SK-N-SH (cell line): ENCODE measurements at regions not wholly inside any gene's neighbourhood (a gene's known extent, or its start where the extent isn't known, plus 50 kb on each side); places are given as distances from the start of the nearest gene placed in this dataset.

ENCODE experiments used
- CTCF ChIA-PET: fragments of 300-600, 350-600 bp; formaldehyde crosslinking; extraction: SDS; loops from one replicate; lab custom pipeline; 2021; lab: Yijun Ruan, JAX
- POLR2A ChIA-PET: fragments of 350-600 bp; sonication (Branson Sonifier 250); formaldehyde crosslinking; extraction: SDS; loops from one replicate; lab custom pipeline; 2020; ENCODE audit warnings: antibody characterized with exemption, inconsistent platforms; lab: Yijun Ruan, JAX
- DNase-seq: peaks from one replicate; pipeline ENCODE4 v3.0.0; 2012
- H2AFZ ChIP-seq: fragments of 200-600 bp; sonication (generic); 2 replicates; pipeline ENCODE4 v1.8.1; 2016; ENCODE audit warnings: antibody characterized with exemption, mild to moderate bottlenecking, low read depth
- H3F3A ChIP-seq: fragments of 200-600 bp; sonication (generic); replicated peaks from 2 replicates; pipeline ENCODE3; 2016; ENCODE audit warnings: antibody characterized with exemption, mild to moderate bottlenecking; ENCODE audit not compliant: insufficient read depth
- H3K27ac ChIP-seq, 2 experiments: fragments of 200-500 bp in 1 of 2; fragments of 200-600 bp in 1 of 2; sonication (Bioruptor generic) in 1 of 2; sonication (generic), shearing (Covaris generic) in 1 of 2; 2 replicates each; pipeline versions ENCODE4 v1.5.1 to v1.6.1; 2014 to 2016; ENCODE audit warnings: low read depth in 2 of 2, inconsistent platforms in 1 of 2, low read length in 1 of 2, mild to moderate bottlenecking in 1 of 2, mixed read lengths in 1 of 2
- H3K27me3 ChIP-seq: fragments of 200-600 bp; sonication (generic), shearing (Covaris generic); 2 replicates; pipeline ENCODE4 v1.6.1; 2016; ENCODE audit warnings: mixed run types; ENCODE audit not compliant: insufficient read depth
- H3K36me3 ChIP-seq, 2 experiments: fragments of 200-500 bp in 1 of 2; fragments of 200-600 bp in 1 of 2; sonication (Bioruptor generic) in 1 of 2; sonication (generic) in 1 of 2; replicated peaks in 1 of 2; 2 replicates each; pipeline versions ENCODE3 to v1.5.1; 2014 to 2016; ENCODE audit warnings: low read length in 1 of 2, mild to moderate bottlenecking in 1 of 2; ENCODE audit not compliant: insufficient read depth in 2 of 2, control insufficient read depth in 1 of 2
- H3K4me1 ChIP-seq, 2 experiments: fragments of 200-500 bp in 1 of 2; fragments of 200-600 bp in 1 of 2; sonication (Bioruptor generic) in 1 of 2; sonication (generic), shearing (Covaris generic) in 1 of 2; 2 replicates each; pipeline versions ENCODE4 v1.5.1 to v1.6.1; 2014 to 2016; ENCODE audit warnings: low read depth in 1 of 2, low read length in 1 of 2, mixed run types in 1 of 2; ENCODE audit not compliant: insufficient read depth in 2 of 2, control insufficient read depth in 1 of 2
- H3K4me2 ChIP-seq: fragments of 200-600 bp; sonication (generic), shearing (Covaris generic); 2 replicates; pipeline ENCODE4 v1.6.1; 2017; ENCODE audit warnings: mixed run types
- H3K4me3 ChIP-seq, 2 experiments: fragments of 200-500 bp in 1 of 2; fragments of 200-600 bp in 1 of 2; sonication (Bioruptor generic) in 1 of 2; sonication (generic), shearing (Covaris generic) in 1 of 2; 2 replicates each; pipeline versions ENCODE4 v1.5.1 to v1.8.1; 2014 to 2016; ENCODE audit warnings: low read depth in 2 of 2, inconsistent platforms in 1 of 2, low read length in 1 of 2, mild to moderate bottlenecking in 1 of 2, mixed read lengths in 1 of 2, moderate library complexity in 1 of 2
- H3K79me2 ChIP-seq: fragments of 200-600 bp; sonication (generic); 2 replicates; pipeline ENCODE4 v1.8.1; 2017; ENCODE audit warnings: mild to moderate bottlenecking; ENCODE audit not compliant: insufficient read depth
- H3K9ac ChIP-seq: fragments of 200-600 bp; sonication (generic); 2 replicates; pipeline ENCODE4 v1.6.1; 2017; ENCODE audit warnings: mixed run types
- H3K9me2 ChIP-seq: fragments of 200-600 bp; sonication (generic); 2 replicates; pipeline ENCODE4 v1.6.1; 2017; ENCODE audit warnings: mixed run types
- H3K9me3 ChIP-seq: fragments of 200-600 bp; sonication (generic); 2 replicates; pipeline ENCODE4 v1.6.1; 2017; ENCODE audit warnings: mixed run types, mild to moderate bottlenecking, moderate library complexity
- H4K20me1 ChIP-seq: fragments of 200-600 bp; sonication (generic); 2 replicates; pipeline ENCODE4 v1.6.1; 2017; ENCODE audit warnings: mild to moderate bottlenecking, mixed run types; ENCODE audit not compliant: insufficient read depth
- CHD2 ChIP-seq: fragments of 150-350 bp; IDR thresholded peaks from 2 replicates; pipeline ENCODE4 v1.6.1; 2018; ENCODE audit warnings: low read length; ENCODE audit not compliant: partially characterized antibody
- EP300 ChIP-seq, 2 experiments: IDR thresholded peaks; 2 replicates each; pipeline versions ENCODE4 v1.4.0 to v1.6.1; 2012; ENCODE audit warnings: borderline replicate concordance in 1 of 2, low read depth in 1 of 2, low read length in 1 of 2
- EZH2phosphoT487 ChIP-seq: fragments of 200-600 bp; sonication (generic); IDR thresholded peaks from 2 replicates; pipeline ENCODE4 v1.6.1; 2017; ENCODE audit warnings: low read depth, mixed run types, mild to moderate bottlenecking, antibody characterized with exemption, moderate library complexity, borderline replicate concordance
- FOSL2 ChIP-seq: IDR thresholded peaks from 2 replicates; pipeline ENCODE4 v1.4.0; 2012; ENCODE audit warnings: low read depth, mild to moderate bottlenecking, moderate library complexity, borderline replicate concordance
- FOXM1 ChIP-seq: IDR thresholded peaks from 2 replicates; pipeline ENCODE4 v1.4.0; 2012; ENCODE audit warnings: low read depth, mild to moderate bottlenecking
- GABPA ChIP-seq: IDR thresholded peaks from 2 replicates; pipeline ENCODE4 v1.4.0; 2012; ENCODE audit warnings: low read depth, mild to moderate bottlenecking
- IRF3 ChIP-seq: fragments of 150-350 bp; IDR thresholded peaks from 2 replicates; pipeline ENCODE4 v1.6.1; 2016; ENCODE audit warnings: mild to moderate bottlenecking, low read depth, low read length
- MEF2A ChIP-seq: IDR thresholded peaks from 2 replicates; pipeline ENCODE4 v1.4.0; 2012; ENCODE audit warnings: low read depth, borderline replicate concordance
- PBX3 ChIP-seq: IDR thresholded peaks from 2 replicates; pipeline ENCODE4; 2012
- POLR2AphosphoS5 ChIP-seq: IDR thresholded peaks from 2 replicates; pipeline ENCODE4 v1.6.1; 2012; ENCODE audit warnings: low read depth, low read length
- RCOR1 ChIP-seq: fragments of 150-350 bp; IDR thresholded peaks from 2 replicates; pipeline ENCODE4 v1.6.1; 2017; ENCODE audit warnings: antibody characterized with exemption, low read length
- RFX5 ChIP-seq: IDR thresholded peaks from 2 replicates; pipeline ENCODE4 v1.6.1; 2012; ENCODE audit warnings: mild to moderate bottlenecking, improper control_type of control experiment, low read length
- RXRA ChIP-seq: IDR thresholded peaks from 2 replicates; pipeline ENCODE4 v1.4.0; 2012; ENCODE audit warnings: low read depth, mild to moderate bottlenecking, borderline replicate concordance
- TAF1 ChIP-seq: IDR thresholded peaks from 2 replicates; pipeline ENCODE4 v1.6.1; 2012; ENCODE audit warnings: low read depth, mild to moderate bottlenecking, low read length, moderate library complexity, borderline replicate concordance
- TCF12 ChIP-seq: IDR thresholded peaks from 2 replicates; pipeline ENCODE4 v1.4.0; 2012
- USF2 ChIP-seq: fragments of 150-350 bp; IDR thresholded peaks from 2 replicates; pipeline ENCODE4 v1.6.1; 2017; ENCODE audit warnings: antibody characterized with exemption, low read length, low read depth, borderline replicate concordance
- ZBTB33 ChIP-seq: IDR thresholded peaks from 2 replicates; pipeline ENCODE4 v1.4.0; 2012; ENCODE audit warnings: low read depth, borderline replicate concordance
- WGBS: methylation state at CpG from one replicate; pipeline ENCODE4 v1.1.6; 2017; ENCODE audit warnings: low lambda C conversion rate; 5-methylcytosine and 5-hydroxymethylcytosine counted together

- no peaks in the 10 kb centered on the region for H3F3A ChIP-seq
- no peaks in the 10 kb centered on the region for H3K9me3 ChIP-seq
- no peaks in the 10 kb centered on the region; a peak in 1 of 4 replicates for H3K4me1 ChIP-seq
- H3K27me3 ChIP-seq, result no peaks in the 10 kb centered on the region
- DNase-seq, result no peak
- H3K36me3 ChIP-seq, result no peaks in the 10 kb centered on the region
- TF ChIP-seq EP300 (IDR thresholded peaks at IDR 0.05; ENCODE audit: borderline replicate concordance in 1 of 2, low read depth in 1 of 2, low read length in 1 of 2), result no peak
- TF ChIP-seq TAF1, result no peak
- TF ChIP-seq FOXM1, result no peak
- TF ChIP-seq ZBTB33, result no peak
- TF ChIP-seq EZH2phosphoT487, result no peak
- no peak for TF ChIP-seq PBX3
- no peak for TF ChIP-seq MEF2A
- TF ChIP-seq RFX5, result no peak
- no peak for TF ChIP-seq RCOR1
- TF ChIP-seq TCF12, result no peak
- no peak for TF ChIP-seq USF2
- TF ChIP-seq, all 33 proteins: peak for 0
- H3K9ac ChIP-seq, result no peak overlapping the region
- H4K20me1 ChIP-seq, result no peaks in the 10 kb centered on the region
- no peaks in the 10 kb centered on the region for H3K79me2 ChIP-seq
- no peak overlapping the region for H3K4me2 ChIP-seq
- H3K4me3 ChIP-seq, result no peak overlapping the region
- 76% methylated on average over 14 of the region's 25 CpGs for WGBS
- CTCF ChIA-PET, result interaction anchor here (1.1 kb wide), 1 partner anchor 9 kb away, joined by 3 read pairs; no protein-coding TSS in a partner anchor
- no peak overlapping the region for H2AFZ ChIP-seq
- H3K9me2 ChIP-seq, result no peaks in the 10 kb centered on the region
- no peak overlapping the region for H3K27ac ChIP-seq
- POLR2A ChIA-PET, result no interaction called here
Observed at GRCh38 chr2:4884117-4884571, 808.0 kb upstream of the SOX11 start.

- CTCF ChIA-PET, result interaction anchor here (2.2 kb wide), 1 partner anchor 10 kb away, joined by 6 read pairs; no protein-coding TSS in a partner anchor
Observed at GRCh38 chr2:4891394-4891793, 800.8 kb upstream of the SOX11 start.

More at GRCh38 chr2:4891394-4891793, 800.8 kb upstream of the SOX11 start:
- H3K27ac ChIP-seq, result no peak overlapping the region
- no peak overlapping the region for H3K4me3 ChIP-seq
- no peak for DNase-seq
- WGBS, result 38% methylated on average over 5 of the region's 5 CpGs
- no peaks in the 10 kb centered on the region for H3F3A ChIP-seq
- H2AFZ ChIP-seq, result no peak overlapping the region
- H3K4me2 ChIP-seq, result no peak overlapping the region
- no peaks in the 10 kb centered on the region for H3K27me3 ChIP-seq
- no peak for TF ChIP-seq GABPA
- no peak for TF ChIP-seq POLR2AphosphoS5
- no peak for TF ChIP-seq CHD2
- no peak for TF ChIP-seq RFX5
- no peak for TF ChIP-seq TCF12
- TF ChIP-seq IRF3, result no peak
- TF ChIP-seq USF2, result no peak
- no peak for TF ChIP-seq RCOR1
- no peak for TF ChIP-seq RXRA
- TF ChIP-seq FOSL2, result no peak
- no peak for TF ChIP-seq EP300 (IDR thresholded peaks at IDR 0.05; ENCODE audit: borderline replicate concordance in 1 of 2, low read depth in 1 of 2, low read length in 1 of 2)
- no peaks in the 10 kb centered on the region for H3K4me1 ChIP-seq
- H3K9me3 ChIP-seq, result no peaks in the 10 kb centered on the region; the same call in 1 of the 2 replicates
- POLR2A ChIA-PET, result no interaction called here
- no peaks in the 10 kb centered on the region for H3K36me3 ChIP-seq
- H3K9me2 ChIP-seq, result no peaks in the 10 kb centered on the region
- H3K9ac ChIP-seq, result no peak overlapping the region
- H4K20me1 ChIP-seq, result no peaks in the 10 kb centered on the region
- no peaks in the 10 kb centered on the region for H3K79me2 ChIP-seq
